Activated T-helper 1 cell treated with anti-CD3 and anti-CD28 coated beads, Interleukin-12 subunit alpha, Interleukin-12 subunit beta, Interleukin-2, Interleukin-4 antibody, amounts not matched to agents 30 ng/mL and 10 ng/mL and 1 ng/mL, durations not matched to agents 14 hours and 24 hours and 36 hours (primary cell): ENCODE measurements at regions not wholly inside any gene's neighbourhood (a gene's known extent, or its start where the extent isn't known, plus 50 kb on each side); places are given as distances from the start of the nearest gene placed in this dataset.

Source experiments
- DNase-seq: peaks from one replicate; pipeline ENCODE4 v3.0.0; 2021; ENCODE audit warnings: low spot score
- H3K27ac Mint-ChIP-seq: one replicate; pipeline ENCODE4 v1.8.0; 2021; ENCODE audit warnings: mild to moderate bottlenecking, mixed read lengths
- H3K27me3 Mint-ChIP-seq: one replicate; pipeline ENCODE4 v1.8.0; 2022; ENCODE audit warnings: mild to moderate bottlenecking, moderate library complexity, mixed read lengths; ENCODE audit not compliant: insufficient read depth
- H3K36me3 Mint-ChIP-seq: one replicate; pipeline ENCODE4 v1.8.0; 2021; ENCODE audit warnings: low read depth, mixed read lengths
- H3K4me1 Mint-ChIP-seq: one replicate; pipeline ENCODE4 v1.8.0; 2021; ENCODE audit warnings: low read depth, mixed read lengths
- H3K4me3 Mint-ChIP-seq: one replicate; pipeline ENCODE4 v1.8.0; 2021; ENCODE audit warnings: mild to moderate bottlenecking, moderate library complexity, mixed read lengths
- H3K9me3 Mint-ChIP-seq: one replicate; pipeline ENCODE4 v1.8.0; 2021; ENCODE audit warnings: mixed read lengths
- intact Hi-C: fragments of 100-400 bp; cut with micrococcal nuclease; formaldehyde crosslinking; loops from one replicate; pipeline ENCODE4 v1.15.1; 2024

GRCh38 chr6:113076816-113077215 is 729.7 kb downstream of the RFPL4B start:
- no peak overlapping the region for H3K27ac Mint-ChIP-seq
- H3K4me1 Mint-ChIP-seq = no peaks in the 10 kb centered on the region
- no peaks in the 10 kb centered on the region for H3K9me3 Mint-ChIP-seq
- no peak overlapping the region for H3K4me3 Mint-ChIP-seq
- intact Hi-C loops = no loop called here
- H3K36me3 Mint-ChIP-seq = no peaks in the 10 kb centered on the region
- H3K27me3 Mint-ChIP-seq = no peaks in the 10 kb centered on the region
- DNase-seq = no peak

GRCh38 chr6:113077794-113078193 is 730.7 kb downstream of the RFPL4B start:
- intact Hi-C loops = no loop called here
- no peak for DNase-seq
- no peaks in the 10 kb centered on the region for H3K4me1 Mint-ChIP-seq
- H3K9me3 Mint-ChIP-seq = no peaks in the 10 kb centered on the region
- H3K36me3 Mint-ChIP-seq = no peaks in the 10 kb centered on the region
- H3K27ac Mint-ChIP-seq = no peak overlapping the region
- no peaks in the 10 kb centered on the region for H3K27me3 Mint-ChIP-seq
- H3K4me3 Mint-ChIP-seq = no peak overlapping the region

GRCh38 chr6:113078791-113079190 is 731.7 kb downstream of the RFPL4B start:
- Mint-ChIP-seq H3K4me1 (no peaks in the 10 kb centered on the region), H3K27ac (no peak overlapping the region), H3K27me3 (no peaks in the 10 kb centered on the region), H3K9me3 (no peaks in the 10 kb centered on the region), H3K36me3 (no peaks in the 10 kb centered on the region), H3K4me3 (no peak overlapping the region)
- intact Hi-C loops = no loop called here
- DNase-seq = no peak

GRCh38 chr6:113082745-113083144 is 735.6 kb downstream of the RFPL4B start:
- H3K9me3 Mint-ChIP-seq = no peaks in the 10 kb centered on the region
- H3K4me1 Mint-ChIP-seq = no peaks in the 10 kb centered on the region
- H3K27ac Mint-ChIP-seq = no peak overlapping the region
- no peak for DNase-seq
- H3K4me3 Mint-ChIP-seq = no peak overlapping the region
- no peaks in the 10 kb centered on the region for H3K27me3 Mint-ChIP-seq
- no peaks in the 10 kb centered on the region for H3K36me3 Mint-ChIP-seq
- intact Hi-C loops = no loop called here

- H3K36me3 Mint-ChIP-seq = no peaks in the 10 kb centered on the region
- H3K4me3 Mint-ChIP-seq = no peak overlapping the region
- DNase-seq = no peak
- H3K4me1 Mint-ChIP-seq = no peaks in the 10 kb centered on the region
- H3K27me3 Mint-ChIP-seq = no peaks in the 10 kb centered on the region
- H3K9me3 Mint-ChIP-seq = no peaks in the 10 kb centered on the region
- intact Hi-C loops = no loop called here
- H3K27ac Mint-ChIP-seq = no peak overlapping the region
These were observed 736.8 kb downstream of the RFPL4B start for GRCh38 chr6:113083947-113084346.

- H3K9me3 Mint-ChIP-seq = no peaks in the 10 kb centered on the region
- no peak for DNase-seq
- no peaks in the 10 kb centered on the region for H3K36me3 Mint-ChIP-seq
- no peaks in the 10 kb centered on the region for H3K27me3 Mint-ChIP-seq
- H3K4me3 Mint-ChIP-seq = no peak overlapping the region
- intact Hi-C loops = no loop called here
- no peak overlapping the region for H3K27ac Mint-ChIP-seq
- H3K4me1 Mint-ChIP-seq = no peaks in the 10 kb centered on the region
These were observed 741.9 kb downstream of the RFPL4B start for GRCh38 chr6:113089056-113089455.

- Mint-ChIP-seq H3K27me3 (no peaks in the 10 kb centered on the region), H3K4me1 (no peaks in the 10 kb centered on the region), H3K27ac (no peak overlapping the region), H3K36me3 (no peaks in the 10 kb centered on the region), H3K9me3 (no peaks in the 10 kb centered on the region), H3K4me3 (no peak overlapping the region)
- intact Hi-C loops = no loop called here
- DNase-seq = no peak
These were observed 745.7 kb downstream of the RFPL4B start for GRCh38 chr6:113092795-113093194.

GRCh38 chr6:113094779-113095178 is 747.6 kb downstream of the RFPL4B start:
- no peaks in the 10 kb centered on the region for H3K9me3 Mint-ChIP-seq
- H3K27me3 Mint-ChIP-seq = no peaks in the 10 kb centered on the region
- H3K27ac Mint-ChIP-seq = no peak overlapping the region
- intact Hi-C loops = no loop called here
- no peaks in the 10 kb centered on the region for H3K4me1 Mint-ChIP-seq
- no peak for DNase-seq
- no peak overlapping the region for H3K4me3 Mint-ChIP-seq
- H3K36me3 Mint-ChIP-seq = no peaks in the 10 kb centered on the region

- Mint-ChIP-seq H3K27me3 (no peaks in the 10 kb centered on the region), H3K27ac (no peak overlapping the region), H3K36me3 (no peaks in the 10 kb centered on the region), H3K4me3 (no peak overlapping the region), H3K4me1 (no peaks in the 10 kb centered on the region), H3K9me3 (no peaks in the 10 kb centered on the region)
- no peak for DNase-seq
- intact Hi-C loops = no loop called here
These were observed 748.7 kb downstream of the RFPL4B start for GRCh38 chr6:113095841-113096240.

GRCh38 chr6:113102761-113103160 is 754.4 kb upstream of the MARCKS start:
- no peaks in the 10 kb centered on the region for H3K36me3 Mint-ChIP-seq
- intact Hi-C loops = no loop called here

GRCh38 chr6:113103634-113104361 is 753.3 kb upstream of the MARCKS start:
- Mint-ChIP-seq H3K4me3 (no peak overlapping the region), H3K27me3 (no peaks in the 10 kb centered on the region), H3K36me3 (no peaks in the 10 kb centered on the region), H3K9me3 (no peaks in the 10 kb centered on the region), H3K27ac (no peak overlapping the region), H3K4me1 (no peaks in the 10 kb centered on the region)
- no peak for DNase-seq
- intact Hi-C loops = no loop called here

More at GRCh38 chr6:113102761-113103160, 754.4 kb upstream of the MARCKS start:
- no peaks in the 10 kb centered on the region for H3K27me3 Mint-ChIP-seq
- H3K4me1 Mint-ChIP-seq = no peaks in the 10 kb centered on the region
- no peak overlapping the region for H3K4me3 Mint-ChIP-seq
- DNase-seq = no peak
- H3K9me3 Mint-ChIP-seq = no peaks in the 10 kb centered on the region
- H3K27ac Mint-ChIP-seq = no peak overlapping the region

- H3K27ac Mint-ChIP-seq = no peak overlapping the region
- no peaks in the 10 kb centered on the region for H3K36me3 Mint-ChIP-seq
- no peaks in the 10 kb centered on the region for H3K4me1 Mint-ChIP-seq
- no peak overlapping the region for H3K4me3 Mint-ChIP-seq
- intact Hi-C loops = no loop called here
- DNase-seq = no peak
- no peaks in the 10 kb centered on the region for H3K27me3 Mint-ChIP-seq
- H3K9me3 Mint-ChIP-seq = no peaks in the 10 kb centered on the region
These were observed 752.6 kb upstream of the MARCKS start for GRCh38 chr6:113104541-113104940.

GRCh38 chr6:113104951-113105350 is 752.2 kb upstream of the MARCKS start:
- no peak overlapping the region for H3K27ac Mint-ChIP-seq
- no peak for DNase-seq

GRCh38 chr6:113110211-113110610 is 746.9 kb upstream of the MARCKS start:
- no peaks in the 10 kb centered on the region for H3K4me1 Mint-ChIP-seq
- DNase-seq = no peak
- H3K36me3 Mint-ChIP-seq = no peaks in the 10 kb centered on the region
- H3K4me3 Mint-ChIP-seq = no peak overlapping the region
- H3K27me3 Mint-ChIP-seq = no peaks in the 10 kb centered on the region
- intact Hi-C loops = no loop called here
- H3K27ac Mint-ChIP-seq = no peak overlapping the region
- H3K9me3 Mint-ChIP-seq = peaks cover 8% of the 10 kb centered on the region

More at GRCh38 chr6:113104951-113105350, 752.2 kb upstream of the MARCKS start:
- Mint-ChIP-seq H3K36me3 (no peaks in the 10 kb centered on the region), H3K27me3 (no peaks in the 10 kb centered on the region), H3K4me3 (no peak overlapping the region), H3K4me1 (no peaks in the 10 kb centered on the region), H3K9me3 (no peaks in the 10 kb centered on the region)
- intact Hi-C loops = no loop called here
